NCI-H1092 (cell line): ENCODE measurements at regions not wholly inside any gene's neighbourhood (a gene's known extent, or its start where the extent isn't known, plus 50 kb on each side); places are given as distances from the start of the nearest gene placed in this dataset.
"Not testable (repeated sequence)": the region's sequence is repeated elsewhere in the genome, so short reads cannot be mapped to it uniquely, and the experiment has no call there.

ENCODE experiments used
- DNase-seq: peaks from one replicate; lab custom pipeline; 2025; lab: John Stamatoyannopoulos, UW

DNA sequence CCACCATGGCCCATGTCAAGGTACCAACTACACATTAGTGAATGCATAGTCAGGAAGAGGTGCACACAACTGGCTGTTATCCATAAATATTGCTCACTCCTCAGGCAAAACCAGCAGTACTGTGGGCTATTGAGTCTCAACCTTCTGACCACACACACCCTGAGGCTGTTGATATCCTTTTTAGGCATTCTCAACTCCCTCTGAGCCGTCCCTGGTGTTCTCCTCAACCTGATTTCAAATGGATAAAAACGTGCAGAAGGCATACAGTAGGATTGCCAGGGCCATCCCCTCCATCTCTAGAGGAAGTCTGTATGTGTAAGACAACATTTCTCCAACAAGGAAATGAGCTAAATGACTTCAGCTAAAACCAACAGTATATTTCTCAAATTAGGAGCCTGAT lies 98.7 kb upstream of the KLHL13 start:
- no peak for DNase-seq

DNA sequence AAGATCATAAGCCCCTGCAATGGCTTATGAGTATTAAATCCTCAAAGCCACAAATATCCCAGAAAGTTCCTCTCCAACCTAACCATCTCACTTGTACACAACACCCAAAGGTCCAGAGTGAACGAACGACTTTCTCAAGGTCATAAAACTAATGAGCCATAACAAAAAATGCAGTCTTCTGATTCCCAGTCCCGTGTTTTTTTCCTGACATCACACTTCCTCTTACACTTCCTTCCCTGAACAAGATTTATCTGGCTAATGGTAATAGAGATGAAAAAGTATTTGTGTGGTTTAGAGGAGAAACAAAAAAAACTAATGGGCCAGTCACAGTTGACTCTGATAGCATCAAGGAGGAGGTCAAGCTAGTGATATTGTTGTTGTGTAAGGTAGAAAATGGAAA lies 99.5 kb upstream of the KLHL13 start:
- DNase-seq: no peak

DNA sequence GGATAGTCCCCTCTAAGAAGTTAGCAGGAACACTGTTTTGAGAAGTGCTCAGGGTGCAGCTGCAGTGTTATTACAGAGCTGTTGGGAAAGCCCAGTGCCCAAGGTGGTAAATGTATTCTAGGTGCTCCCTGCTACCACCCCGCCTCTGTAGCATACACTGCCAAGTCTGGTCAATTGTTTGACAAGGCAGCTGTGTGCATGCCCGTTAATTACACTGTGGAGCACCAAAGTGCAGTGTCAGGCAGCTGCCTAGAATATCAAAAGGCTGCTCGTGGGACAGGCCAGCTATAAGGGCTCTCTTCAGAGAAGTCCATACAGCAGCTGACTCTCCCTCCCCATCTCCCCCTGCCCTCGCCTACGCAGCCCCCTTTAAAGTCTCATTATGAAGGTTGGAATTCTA lies 99.9 kb upstream of the KLHL13 start:
- DNase-seq: peak; percentile 83

DNA sequence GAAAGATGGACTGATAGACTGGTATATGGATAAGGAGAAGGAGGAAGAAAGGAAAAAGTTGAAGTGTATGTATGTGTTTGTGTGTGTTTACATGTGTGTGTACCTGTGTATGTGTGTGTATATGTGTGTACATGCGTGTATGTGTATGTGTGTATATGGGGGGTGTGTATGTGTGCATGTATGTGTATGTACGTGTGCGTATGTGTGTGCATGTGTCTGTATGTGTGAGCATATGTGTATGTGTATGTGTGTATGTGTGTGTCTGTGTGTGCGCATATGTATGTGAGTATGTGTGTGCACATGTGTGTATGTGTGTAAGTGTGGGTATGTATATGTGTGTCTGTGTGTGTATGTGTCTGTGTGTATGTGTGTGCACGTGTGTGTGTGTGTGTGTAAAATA lies 101.5 kb upstream of the KLHL13 start:
- DNase-seq: no peak

DNA sequence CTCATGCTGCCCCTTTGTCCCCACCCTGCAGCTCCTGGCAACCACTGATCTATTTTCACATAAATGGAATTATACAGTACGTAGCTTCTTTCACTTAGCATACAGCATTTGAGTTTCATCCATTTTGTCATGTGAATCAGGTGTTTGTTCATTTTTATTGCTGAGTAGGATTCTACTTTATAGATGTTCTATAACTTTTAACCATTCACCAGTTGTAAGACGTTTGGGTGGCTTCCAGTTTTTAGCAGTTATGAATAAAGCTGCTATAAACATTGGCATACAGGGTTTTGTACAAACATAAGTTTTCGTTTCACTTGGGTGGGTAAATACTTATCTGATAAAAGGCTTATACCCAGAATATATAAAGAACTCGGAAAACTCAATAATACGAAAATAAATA lies 102.3 kb upstream of the KLHL13 start:
- DNase-seq: no peak

DNA sequence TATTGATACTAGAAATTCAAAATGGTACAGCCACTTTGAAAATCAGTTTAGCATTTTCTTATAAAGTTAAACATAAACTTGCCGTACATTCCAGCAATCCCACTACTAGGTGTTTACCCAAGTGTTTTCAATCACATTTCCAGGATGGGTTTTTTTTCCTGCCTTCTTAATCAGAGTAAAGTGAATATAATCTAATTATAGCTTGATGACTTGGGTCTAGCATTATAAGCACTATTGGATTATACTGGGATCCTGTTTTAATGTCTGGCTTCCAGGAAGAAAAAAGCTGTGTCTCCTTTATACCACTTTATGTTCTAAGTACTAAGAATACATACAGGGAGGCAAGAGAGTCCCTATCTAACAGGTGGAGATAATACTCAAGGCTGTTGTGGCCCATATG lies 103.3 kb upstream of the KLHL13 start:
- no peak for DNase-seq

DNA sequence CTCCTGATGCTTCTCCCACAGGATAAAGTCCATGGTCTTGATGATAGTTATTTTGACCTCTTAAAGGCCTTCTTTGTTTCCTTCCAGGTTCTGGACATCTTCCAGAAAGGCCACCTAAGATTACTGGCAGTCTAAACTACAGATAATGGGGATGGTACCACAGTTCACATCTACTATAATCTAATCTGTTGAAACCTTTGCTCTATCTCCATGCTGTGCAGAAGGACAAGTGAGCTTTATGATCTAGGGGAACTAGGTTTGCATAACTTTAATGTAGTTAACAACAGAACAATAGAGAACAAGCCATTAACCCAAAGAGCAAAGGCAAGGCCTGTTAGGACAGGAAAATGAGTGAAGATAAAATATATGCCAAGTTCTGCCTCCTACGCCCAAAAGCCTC lies 103.9 kb upstream of the KLHL13 start:
- DNase-seq: no peak

DNA sequence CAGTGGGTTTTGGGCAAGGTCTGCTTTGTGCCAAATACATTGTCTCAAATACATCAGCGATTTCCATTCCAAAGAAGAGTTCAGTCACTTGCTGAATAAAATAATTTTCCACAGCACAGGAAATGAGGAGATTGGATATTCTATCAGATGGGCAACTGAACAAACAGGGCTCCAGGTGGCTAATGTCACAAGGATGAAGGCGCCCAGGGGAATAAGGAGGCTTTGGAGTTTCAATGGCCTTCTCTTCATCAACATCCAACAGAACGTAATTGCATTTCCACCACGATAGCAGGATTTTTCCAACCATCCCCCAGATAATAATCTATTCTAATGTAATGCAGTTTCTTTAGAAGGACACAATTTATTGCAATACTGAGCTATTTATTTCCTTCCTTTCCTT lies 104.7 kb upstream of the KLHL13 start:
- peak; percentile 65 for DNase-seq

DNA sequence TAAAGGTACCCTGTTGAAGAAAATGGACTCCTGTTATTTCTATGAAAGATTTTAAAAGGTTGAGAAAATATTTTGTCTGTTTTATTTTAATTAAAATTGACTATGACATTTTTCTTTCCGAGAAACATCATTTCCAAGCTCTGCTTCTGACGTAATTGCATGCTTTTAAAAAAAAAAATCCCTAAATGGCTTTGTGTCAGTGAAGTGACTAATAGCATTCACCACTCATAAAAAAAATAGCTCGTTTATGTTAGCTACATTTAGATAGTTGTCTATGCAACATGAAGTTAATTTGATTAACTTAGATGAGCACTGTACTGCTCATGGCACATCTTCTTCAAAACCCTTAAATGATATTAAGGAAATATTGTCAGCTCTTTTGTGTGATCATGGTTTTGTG lies 105.1 kb upstream of the KLHL13 start:
- DNase-seq: no peak

DNA sequence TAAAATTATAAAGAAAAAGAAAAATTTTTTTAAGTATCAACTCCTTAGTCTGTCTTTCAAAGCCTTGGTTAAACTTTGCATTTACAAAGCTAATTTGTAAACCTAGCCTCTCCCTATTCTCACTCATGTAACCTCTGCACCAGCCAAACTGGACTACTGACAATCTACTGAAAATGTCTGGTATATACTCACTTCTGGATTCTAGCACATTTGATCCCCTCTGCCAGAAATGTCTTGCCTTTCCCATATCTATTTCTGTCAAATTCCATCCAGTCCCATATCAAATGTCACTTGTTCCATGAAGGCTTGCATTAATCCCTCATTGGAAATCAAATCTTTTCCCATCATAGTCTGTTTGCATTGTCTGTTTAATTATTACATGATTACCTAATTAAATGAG lies 105.8 kb upstream of the KLHL13 start:
- no peak for DNase-seq

DNA sequence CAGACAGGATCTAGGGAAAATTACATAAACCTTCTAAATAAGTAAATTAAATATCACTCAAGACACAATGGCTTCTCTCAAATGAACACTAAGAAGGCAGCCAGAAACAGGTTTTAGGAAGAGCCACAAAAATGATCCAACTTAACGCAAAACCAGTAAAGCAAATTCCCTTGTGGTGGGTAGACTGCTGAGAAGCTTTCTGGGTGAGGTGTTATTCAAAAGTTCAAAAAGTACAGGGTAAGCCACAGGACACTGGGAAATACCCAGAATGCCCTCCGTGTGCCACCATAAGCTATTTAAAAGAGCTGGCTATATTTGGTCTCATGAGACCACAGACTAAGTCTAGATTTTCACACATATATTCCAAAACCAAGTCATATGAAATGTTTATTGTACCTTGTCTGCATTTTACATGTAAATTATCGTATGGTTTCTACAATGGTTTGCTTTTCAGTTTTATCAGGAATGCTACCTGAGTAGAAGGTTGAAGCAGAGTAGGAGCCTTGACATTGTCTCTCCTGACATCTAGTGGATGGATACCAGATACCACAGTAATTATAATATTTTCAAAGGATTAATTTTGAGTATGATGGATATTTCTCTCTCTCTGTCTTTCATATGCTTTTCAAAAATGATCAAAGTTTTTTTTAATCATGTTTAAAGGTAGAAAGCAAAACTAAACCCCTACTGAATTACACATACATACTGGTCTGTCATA lies 109.3 kb upstream of the KLHL13 start:
- no peak for DNase-seq

DNA sequence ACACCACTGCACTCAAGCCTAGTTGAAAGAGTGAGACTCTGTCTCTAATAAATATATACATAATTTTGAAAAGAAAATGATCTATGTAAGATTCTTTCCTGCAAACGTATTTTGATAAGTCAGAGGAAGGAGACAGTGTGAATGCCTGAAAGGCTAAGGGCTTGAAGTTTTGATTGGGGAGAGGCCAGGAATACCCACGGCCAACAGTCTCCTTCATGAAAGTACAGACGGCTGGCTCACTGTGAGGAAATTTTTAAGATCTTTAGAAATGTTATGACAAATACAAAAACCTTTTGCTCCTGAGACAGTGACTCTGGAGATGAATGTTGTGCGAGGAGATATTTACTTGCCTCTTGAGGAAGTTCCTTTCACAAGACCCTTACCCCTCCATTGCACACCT lies 111.4 kb upstream of the KLHL13 start:
- DNase-seq: no peak

DNA sequence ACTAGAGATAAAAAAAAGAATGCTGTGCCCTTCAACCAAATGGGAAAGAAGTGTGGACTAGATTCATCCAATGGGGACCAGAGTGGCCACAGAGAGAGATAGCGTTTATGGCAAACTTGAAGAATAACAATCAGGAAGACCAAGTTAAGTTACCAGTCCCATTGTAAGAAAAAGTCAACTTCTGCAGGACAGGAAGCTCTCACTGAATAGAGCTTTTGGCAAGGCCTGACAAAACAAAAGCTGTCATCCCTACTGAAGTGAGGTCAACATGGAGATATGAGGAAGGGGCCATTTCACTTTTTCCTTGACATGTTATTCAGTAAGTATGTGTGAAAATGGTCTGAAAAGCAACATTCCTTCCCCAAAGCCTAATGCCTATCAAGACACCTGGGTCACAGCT lies 111.8 kb upstream of the KLHL13 start:
- DNase-seq: no peak

DNA sequence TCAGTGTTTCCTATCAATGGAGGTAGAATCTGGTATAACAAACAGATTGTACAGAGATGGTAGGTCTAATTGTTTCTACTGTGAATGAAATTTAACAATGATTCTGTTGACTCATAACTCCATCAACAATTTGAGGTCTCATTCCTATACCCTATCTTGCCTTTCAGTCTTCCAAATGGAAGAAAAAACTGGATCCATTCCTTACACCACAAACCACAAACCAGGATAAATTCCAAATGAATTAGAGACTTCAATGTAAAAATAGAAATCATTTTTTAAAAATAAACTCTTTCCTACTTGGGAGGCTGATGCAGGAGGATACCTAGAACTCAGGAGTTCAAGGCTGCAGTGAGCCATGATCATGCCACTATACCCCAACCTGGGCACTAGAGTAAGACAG lies 114.4 kb upstream of the WDR44 start:
- DNase-seq: no peak

DNA sequence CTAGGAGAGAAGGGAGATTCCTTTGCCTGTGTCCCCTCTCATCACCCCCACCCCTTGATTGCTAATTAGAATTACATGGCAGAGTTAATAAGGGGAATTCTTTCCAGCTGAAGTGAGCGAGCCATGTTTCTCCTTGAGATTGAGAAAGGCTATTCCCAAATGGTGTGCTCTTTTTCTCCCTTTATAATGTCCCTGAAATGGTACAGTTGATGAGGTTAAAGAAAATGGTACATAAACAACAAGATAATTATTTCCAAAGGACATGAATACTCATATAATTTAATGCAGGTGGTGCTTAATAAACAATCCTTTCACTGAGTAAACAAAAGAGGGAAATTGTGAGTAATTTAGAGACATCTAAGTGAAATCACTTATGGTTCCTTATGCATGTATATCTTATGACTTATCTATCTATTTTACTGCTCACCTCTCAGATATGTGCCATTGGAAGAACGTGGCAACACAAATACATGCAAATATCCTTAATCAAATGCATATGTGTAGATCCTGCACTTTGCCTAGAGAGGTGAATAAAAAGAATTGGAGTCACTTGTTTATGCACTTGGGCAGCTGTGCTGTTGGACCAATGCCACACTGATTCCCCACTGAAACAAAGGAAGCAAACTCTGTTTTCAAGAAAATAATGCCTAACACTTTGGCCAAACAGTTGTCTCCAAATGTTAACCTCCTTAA lies 106.6 kb upstream of the WDR44 start:
- no peak for DNase-seq

DNA sequence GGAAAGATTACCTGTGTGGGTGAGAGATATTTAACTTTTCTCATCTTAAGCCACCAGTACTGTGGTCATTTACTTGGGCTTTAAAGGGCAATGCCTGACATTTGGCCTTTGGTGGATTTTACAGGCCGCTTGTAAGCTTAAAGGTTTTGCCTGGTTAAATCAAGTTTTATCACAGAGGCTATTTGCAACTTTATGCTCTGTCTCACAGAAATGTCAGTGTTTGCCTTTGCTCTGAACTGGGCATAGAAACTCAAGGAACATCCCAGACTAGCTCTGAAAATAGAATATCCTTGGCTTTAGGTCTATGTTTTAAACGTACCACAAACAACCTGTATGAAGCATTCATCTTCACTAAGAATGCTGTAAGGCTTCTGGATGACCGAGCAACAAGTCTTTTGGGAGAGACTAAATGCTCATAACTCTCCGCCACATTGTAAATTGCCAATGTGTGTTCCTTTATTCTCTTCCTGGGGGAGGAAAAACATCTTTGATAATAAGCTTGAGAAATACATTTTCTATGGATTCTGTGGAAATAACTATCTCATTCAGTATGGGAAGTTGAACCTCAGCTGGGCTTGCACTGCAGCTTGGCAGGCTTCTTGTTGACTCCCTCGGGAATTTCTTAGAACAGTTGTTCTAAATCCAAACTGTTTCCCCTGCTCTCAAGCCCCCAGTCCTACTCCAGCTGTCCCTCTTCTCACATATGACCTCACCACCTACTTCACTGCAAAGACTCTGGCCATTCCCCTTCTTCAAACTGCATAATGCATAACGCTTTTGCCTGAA lies 105.8 kb upstream of the WDR44 start:
- DNase-seq: no peak

DNA sequence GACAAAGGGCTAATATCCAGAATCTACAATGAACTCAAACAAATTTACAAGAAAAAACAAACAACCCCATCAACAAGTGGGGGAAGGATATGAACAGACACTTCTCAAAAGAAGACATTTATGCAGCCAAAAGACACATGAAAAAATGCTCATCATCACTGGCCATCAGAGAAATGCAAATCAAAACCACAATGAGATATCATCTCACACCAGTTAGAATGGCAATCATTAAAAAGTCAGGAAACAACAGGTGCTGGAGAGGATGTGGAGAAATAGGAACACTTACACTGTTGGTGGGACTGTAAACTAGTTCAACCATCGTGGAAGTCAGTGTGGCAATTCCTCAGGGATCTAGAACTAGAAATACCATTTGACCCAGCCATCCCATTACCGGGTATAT lies 98.9 kb upstream of the WDR44 start:
- DNase-seq: not testable (repeated sequence)

DNA sequence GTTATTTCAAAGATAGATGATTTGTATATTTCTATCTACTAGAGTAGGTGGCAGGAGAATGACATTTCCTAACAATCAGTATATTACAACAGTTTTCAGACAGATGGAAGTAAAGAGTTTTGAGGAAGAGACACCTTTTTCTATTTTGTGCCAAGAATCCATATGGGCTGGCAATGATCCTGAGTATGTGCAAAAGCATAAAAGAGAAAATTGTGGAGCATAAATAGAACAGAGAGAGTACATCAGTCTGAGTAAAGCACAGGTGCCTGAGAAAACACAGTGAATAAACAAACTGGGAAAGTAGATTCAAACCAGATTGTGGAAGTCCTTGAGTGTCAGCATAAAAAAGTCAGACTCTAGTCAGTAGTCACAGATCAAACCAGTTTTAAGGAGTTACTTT lies 96.8 kb upstream of the WDR44 start:
- no peak for DNase-seq

DNA sequence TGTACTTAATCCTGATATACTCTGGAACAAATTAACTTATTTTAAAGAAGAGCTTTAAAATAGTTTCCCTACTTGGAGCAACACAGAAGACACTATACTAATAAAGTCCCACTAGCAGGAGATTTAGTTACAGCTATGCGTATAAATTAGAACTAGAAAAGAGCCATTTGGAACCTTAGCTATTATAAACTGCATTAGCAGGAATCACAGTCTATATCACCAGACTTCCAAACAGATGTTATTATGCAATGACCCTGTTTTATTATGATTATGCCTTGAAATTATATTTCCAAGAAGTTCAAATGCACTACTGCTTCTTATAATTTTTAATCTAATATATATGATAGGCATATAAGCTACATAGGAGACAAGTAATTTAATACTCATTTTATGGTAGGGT lies 95.5 kb upstream of the WDR44 start:
- no peak for DNase-seq

DNA sequence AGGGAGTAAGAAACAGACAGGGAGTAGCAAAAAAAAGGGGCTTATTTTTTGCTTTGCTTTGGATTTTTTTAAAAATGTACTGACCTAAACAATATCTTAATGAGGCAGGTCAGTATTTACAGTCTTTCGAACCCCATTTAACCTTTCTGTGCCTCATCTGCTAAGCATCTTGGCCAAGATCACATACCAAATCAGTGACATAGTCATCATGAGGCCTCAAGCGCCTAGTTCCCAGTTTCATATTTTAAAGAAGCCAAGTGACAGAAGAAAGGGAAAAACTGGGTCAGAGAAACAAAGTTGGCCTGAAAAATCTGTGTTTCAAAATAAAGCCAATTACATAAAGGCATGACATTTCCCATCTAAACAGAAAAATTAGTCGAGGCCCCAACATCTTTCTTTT lies 94.6 kb upstream of the WDR44 start:
- DNase-seq: no peak

DNA sequence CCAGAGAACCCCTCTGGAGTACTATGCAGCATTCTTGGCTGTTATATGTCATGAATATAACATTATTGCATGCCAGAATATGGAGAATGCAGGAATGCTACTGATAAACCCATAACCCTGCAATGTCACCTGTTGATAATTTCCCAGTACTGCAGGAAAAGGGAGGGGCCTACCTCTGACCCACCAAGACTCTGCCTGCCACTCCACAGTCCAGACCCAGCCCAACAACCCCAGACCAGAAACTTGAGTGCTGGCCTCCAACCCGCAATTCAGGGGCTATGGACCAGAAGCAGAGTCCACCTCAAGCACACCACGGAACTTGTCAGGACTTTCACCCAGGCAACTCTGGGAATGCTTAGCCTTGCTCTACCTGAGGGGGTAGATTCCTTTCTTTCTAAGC lies 92.9 kb upstream of the WDR44 start:
- no peak for DNase-seq

DNA sequence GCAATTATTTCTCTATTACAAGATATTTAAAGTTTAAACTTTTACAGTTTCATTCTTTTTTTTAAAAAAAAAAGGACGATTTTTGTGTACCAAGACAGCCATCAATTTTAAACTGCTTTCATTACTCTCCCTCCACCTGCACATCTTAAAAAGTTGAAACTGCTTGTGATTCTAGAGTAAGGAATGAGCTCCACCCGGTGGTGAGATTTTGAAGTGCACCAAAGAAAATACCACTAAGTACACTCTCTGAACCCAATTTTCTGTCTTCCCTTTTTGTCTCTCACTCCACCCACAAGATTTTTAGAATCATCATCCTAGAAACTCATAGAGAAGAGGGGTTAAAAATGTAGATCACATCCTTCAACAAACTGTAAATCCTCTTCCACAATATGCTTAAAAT lies 91.3 kb upstream of the WDR44 start:
- peak; percentile 45 for DNase-seq

DNA sequence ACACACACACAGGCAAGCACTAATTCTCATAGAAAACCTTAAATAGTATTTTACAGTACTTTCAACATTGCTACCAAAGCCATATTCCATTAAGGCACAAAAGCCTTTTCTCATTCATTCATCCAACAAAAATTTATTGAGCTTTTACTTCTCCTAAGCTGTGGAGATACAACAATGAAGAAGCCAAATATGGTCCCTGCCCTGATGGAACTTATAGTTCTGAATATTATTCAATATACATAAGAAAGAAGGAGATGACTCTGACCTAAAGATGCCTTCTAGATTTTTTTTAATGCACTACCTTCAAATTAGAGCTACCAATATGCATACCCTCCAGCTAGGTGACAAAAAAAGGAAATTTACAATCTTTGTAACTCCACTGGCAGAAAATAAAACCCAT lies 90.0 kb upstream of the WDR44 start:
- DNase-seq: no peak
